ENCODE measurements at regions not wholly inside any gene's neighbourhood (a gene's known extent, or its start where the extent isn't known, plus 50 kb on each side); places are given as distances from the start of the nearest gene placed in this dataset.

DNA sequence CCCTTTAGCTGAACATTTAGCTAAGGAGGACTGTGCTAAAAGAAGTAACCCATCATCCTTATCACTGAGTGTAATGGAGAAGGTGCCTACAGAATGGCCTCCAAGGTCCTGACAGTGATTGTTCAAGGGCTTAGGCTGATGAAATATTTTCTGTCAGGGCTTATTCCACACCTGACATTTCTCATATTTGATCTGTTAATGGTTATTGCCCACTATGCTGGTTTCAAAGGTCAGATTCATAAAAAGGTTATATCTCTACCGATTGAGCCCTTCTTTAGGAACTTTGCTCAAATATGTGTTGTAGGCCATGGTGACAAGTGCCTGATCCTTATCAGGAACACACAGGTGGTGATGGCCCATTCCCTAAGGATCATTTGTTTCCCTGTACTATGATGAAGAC lies 766.4 kb upstream of the ADGRL2 start:
- TF ChIP-seq, protein P1, sequence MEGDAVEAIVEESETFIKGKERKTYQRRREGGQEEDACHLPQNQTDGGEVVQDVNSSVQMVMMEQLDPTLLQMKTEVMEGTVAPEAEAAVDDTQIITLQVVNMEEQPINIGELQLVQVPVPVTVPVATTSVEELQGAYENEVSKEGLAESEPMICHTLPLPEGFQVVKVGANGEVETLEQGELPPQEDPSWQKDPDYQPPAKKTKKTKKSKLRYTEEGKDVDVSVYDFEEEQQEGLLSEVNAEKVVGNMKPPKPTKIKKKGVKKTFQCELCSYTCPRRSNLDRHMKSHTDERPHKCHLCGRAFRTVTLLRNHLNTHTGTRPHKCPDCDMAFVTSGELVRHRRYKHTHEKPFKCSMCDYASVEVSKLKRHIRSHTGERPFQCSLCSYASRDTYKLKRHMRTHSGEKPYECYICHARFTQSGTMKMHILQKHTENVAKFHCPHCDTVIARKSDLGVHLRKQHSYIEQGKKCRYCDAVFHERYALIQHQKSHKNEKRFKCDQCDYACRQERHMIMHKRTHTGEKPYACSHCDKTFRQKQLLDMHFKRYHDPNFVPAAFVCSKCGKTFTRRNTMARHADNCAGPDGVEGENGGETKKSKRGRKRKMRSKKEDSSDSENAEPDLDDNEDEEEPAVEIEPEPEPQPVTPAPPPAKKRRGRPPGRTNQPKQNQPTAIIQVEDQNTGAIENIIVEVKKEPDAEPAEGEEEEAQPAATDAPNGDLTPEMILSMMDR (IDR thresholded peaks at IDR 0.05), result no peak
- Histone ChIP-seq H3K27ac (no peak overlapping the region), H3K27me3 (no peaks in the 10 kb centered on the region), H3K9me3 (no peaks in the 10 kb centered on the region), H3K36me3 (no peaks in the 10 kb centered on the region), H3K4me3 (no peak overlapping the region), H3K4me1 (no peaks in the 10 kb centered on the region)
- intact Hi-C loops (cut with DNase I), result no loop called here
- no peak for DNase-seq
- ATAC-seq, result no peak
- 37 to 59% methylated on average over 1 of the region's 1 CpG for WGBS, 2 donors

DNA sequence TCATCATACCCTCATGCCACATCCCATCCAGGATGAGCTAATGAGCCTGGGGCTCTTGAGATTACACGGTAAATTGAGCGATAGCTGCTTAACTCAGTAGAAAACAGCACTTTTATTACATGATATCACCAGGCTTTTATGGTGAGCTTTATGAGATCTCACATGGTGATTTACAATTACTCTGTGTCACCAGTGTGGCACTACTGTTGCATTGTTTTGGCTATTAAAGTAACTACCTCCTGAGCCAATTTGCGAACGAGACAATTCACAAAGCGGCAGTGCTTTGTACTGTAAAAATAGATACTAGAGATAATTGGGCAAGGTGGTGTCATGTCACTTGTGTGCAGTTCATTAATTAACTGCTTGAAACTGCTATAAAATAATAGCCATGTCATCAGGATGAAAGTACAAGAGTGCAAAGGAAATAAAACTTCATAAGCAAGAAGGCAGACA lies 767.7 kb upstream of the ADGRL2 start:
- intact Hi-C loops (cut with DNase I), result no loop called here
- ATAC-seq, result no peak
- 77 to 81% methylated on average over 5 of the region's 5 CpGs for WGBS, 2 donors

DNA sequence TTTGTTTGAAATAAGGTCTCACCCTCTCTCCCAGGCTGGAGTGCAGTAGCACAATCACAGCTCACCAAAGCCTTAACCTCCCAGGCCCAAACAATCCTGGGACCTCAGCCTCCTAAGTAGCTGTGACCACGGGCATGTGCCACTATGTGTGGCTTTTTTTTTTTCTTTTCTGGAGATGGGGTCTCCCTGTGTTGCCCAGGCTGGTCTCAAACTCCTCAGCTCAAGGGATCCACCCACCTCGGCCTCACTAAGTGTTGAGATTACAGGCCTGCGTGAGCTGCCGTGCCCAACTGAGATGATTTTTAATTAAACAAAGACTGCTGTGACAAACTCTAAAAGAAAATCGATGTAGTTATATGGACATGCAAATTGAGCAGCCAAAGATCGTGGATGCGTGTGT lies 768.4 kb upstream of the ADGRL2 start:
- intact Hi-C loops (cut with DNase I), result no loop called here
- no peak for DNase-seq
- Histone ChIP-seq H3K36me3 (no peaks in the 10 kb centered on the region), H3K4me3 (no peak overlapping the region), H3K27ac (no peak overlapping the region), H3K27me3 (no peaks in the 10 kb centered on the region), H3K9me3 (no peaks in the 10 kb centered on the region), H3K4me1 (no peaks in the 10 kb centered on the region)
- no peak for ATAC-seq
- TF ChIP-seq, protein P1 (IDR thresholded peaks at IDR 0.05), result no peak
- WGBS, 2 donors, result 85 to 88% methylated on average over 7 of the region's 7 CpGs

More for the DNA sequence above, 767.7 kb upstream of the ADGRL2 start:
- Histone ChIP-seq H3K27ac (no peak overlapping the region), H3K4me1 (no peaks in the 10 kb centered on the region), H3K4me3 (no peak overlapping the region), H3K27me3 (no peaks in the 10 kb centered on the region), H3K9me3 (no peaks in the 10 kb centered on the region), H3K36me3 (no peaks in the 10 kb centered on the region)
- TF ChIP-seq, protein P1 (IDR thresholded peaks at IDR 0.05), result no peak
- DNase-seq, result no peak

DNA sequence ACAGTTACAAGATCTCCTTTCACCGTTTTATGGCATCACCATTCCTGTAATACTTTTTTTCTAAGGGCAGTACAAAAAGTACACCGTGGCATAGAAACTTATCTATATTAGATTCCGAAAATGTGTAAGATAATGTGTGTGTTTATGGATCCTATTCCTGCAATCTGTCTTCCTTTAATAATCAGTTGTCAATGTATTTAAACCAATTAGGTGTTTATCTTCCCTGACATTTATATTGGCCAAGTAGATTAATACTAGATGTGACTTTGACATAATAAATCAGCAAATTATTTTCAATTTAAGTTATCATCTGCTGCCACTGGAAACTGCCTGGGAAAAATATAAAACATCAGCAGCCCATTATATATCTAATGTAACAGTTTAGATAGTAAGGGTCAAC lies 770.3 kb upstream of the ADGRL2 start:
- Histone ChIP-seq H3K27me3 (no peaks in the 10 kb centered on the region), H3K27ac (no peak overlapping the region), H3K4me3 (no peak overlapping the region), H3K4me1 (no peaks in the 10 kb centered on the region), H3K36me3 (no peaks in the 10 kb centered on the region), H3K9me3 (no peaks in the 10 kb centered on the region)
- intact Hi-C loops (cut with DNase I), result no loop called here
- ATAC-seq (no peak), DNase-seq (no peak)
- 72 to 80% methylated on average over 3 of the region's 3 CpGs for whole genome bisulfite sequencing, 2 donors
- TF ChIP-seq, protein P1 (IDR thresholded peaks at IDR 0.05), result no peak

DNA sequence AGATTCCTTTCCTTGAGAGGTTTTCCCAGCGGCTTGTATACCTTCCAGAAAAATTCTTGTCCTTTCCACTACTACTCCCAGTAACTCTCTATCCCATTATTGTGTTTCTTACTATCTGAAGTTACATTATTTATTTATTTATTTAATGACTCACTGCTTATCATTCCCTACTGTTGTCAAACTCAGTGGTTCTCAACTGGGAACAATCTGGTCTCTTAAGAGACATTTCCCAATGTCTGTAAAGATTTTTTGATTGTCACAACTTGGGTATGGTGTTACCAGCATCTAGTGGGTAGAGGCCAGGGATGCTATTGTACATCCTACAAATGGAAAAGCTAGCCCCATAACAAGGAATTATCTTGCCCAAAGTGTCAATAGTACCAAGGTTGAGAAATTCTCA lies 771.5 kb upstream of the ADGRL2 start:
- ATAC-seq, result no peak
- TF ChIP-seq, protein P1 (IDR thresholded peaks at IDR 0.05), result no peak

More for the DNA sequence above, 771.5 kb upstream of the ADGRL2 start:
- Histone ChIP-seq H3K36me3 (no peaks in the 10 kb centered on the region), H3K4me1 (no peaks in the 10 kb centered on the region), H3K4me3 (no peak overlapping the region), H3K9me3 (no peaks in the 10 kb centered on the region), H3K27me3 (no peaks in the 10 kb centered on the region), H3K27ac (no peak overlapping the region)
- DNase-seq, result no peak
- 84 to 91% methylated on average over 1 of the region's 1 CpG for WGBS, 2 donors
- intact Hi-C loops (cut with DNase I), result no loop called here
